Esophagus muscularis mucosa (tissue), 4 donors: ENCODE measurements at regions not wholly inside any gene's neighbourhood (a gene's known extent, or its start where the extent isn't known, plus 50 kb on each side); places are given as distances from the start of the nearest gene placed in this dataset.

Experiments
- DNase-seq: peaks from one replicate; pipeline ENCODE4 v3.0.0-alpha.2; 2017; ENCODE audit errors: extremely low spot score
- H3K27ac ChIP-seq, 4 donors: fragments of 200-600 bp; sonication (generic); replicated peaks in 1 of 4; 1 replicate in 3 of 4; 2 replicates in 1 of 4; pipeline ENCODE4 v1.5.1; 2016 to 2019; ENCODE audit warnings: mild to moderate bottlenecking in 1 of 4
- H3K27me3 ChIP-seq, 4 donors: fragments of 200-600 bp; sonication (generic); one replicate each; pipeline versions ENCODE4 v1.5.1 to v1.6.0; 2016 to 2019
- H3K36me3 ChIP-seq, 4 donors: fragments of 200-600 bp; sonication (generic); one replicate each; pipeline ENCODE4 v1.5.1; 2016 to 2019
- H3K4me1 ChIP-seq, 4 donors: fragments of 200-600 bp; sonication (generic); one replicate each; pipeline ENCODE4 v1.5.1; 2016 to 2019
- H3K4me3 ChIP-seq, 4 donors: fragments of 200-600 bp; sonication (generic); 1 replicate in 2 of 4; 2 replicates in 2 of 4; pipeline ENCODE4 v1.5.1; 2016 to 2019; ENCODE audit warnings: mild to moderate bottlenecking in 4 of 4, moderate library complexity in 1 of 4
- H3K9me3 ChIP-seq, 4 donors: fragments of 200-600 bp; sonication (generic); 1 replicate in 3 of 4; 2 replicates in 1 of 4; pipeline ENCODE4 v1.5.1; 2016 to 2019
- CTCF ChIP-seq, 3 experiments: fragments of 200-600 bp in 2 of 3; fragments of 450-650 bp in 1 of 3; sonication (generic) in 2 of 3; IDR thresholded peaks; one replicate each; pipeline ENCODE4 v1.5.1; 2017 to 2019; ENCODE audit warnings: antibody characterized with exemption in 3 of 3, mild to moderate bottlenecking in 2 of 3, moderate library complexity in 1 of 3
- EP300 ChIP-seq: sonication (generic); formaldehyde crosslinking; IDR thresholded peaks from one replicate; pipeline ENCODE4 v1.6.1; 2017; ENCODE audit warnings: antibody characterized with exemption
- POLR2A ChIP-seq: fragments of 450-650 bp; IDR thresholded peaks from one replicate; pipeline ENCODE4 v1.6.1; 2017; ENCODE audit warnings: antibody characterized with exemption, moderate library complexity, mild to moderate bottlenecking, low read depth
- POLR2AphosphoS5 ChIP-seq, 2 donors: sonication (generic); formaldehyde crosslinking; IDR thresholded peaks; one replicate each; pipeline ENCODE4 v1.6.1; 2017; ENCODE audit warnings: antibody characterized with exemption in 2 of 2
- WGBS: methylation state at CpG from one replicate; pipeline ENCODE4 v1.1.5; 2018; 5-methylcytosine and 5-hydroxymethylcytosine counted together
- intact Hi-C: fragments of 100-400 bp; cut with DNase I; formaldehyde crosslinking; loops from one replicate; pipeline ENCODE4 v1.15.1; 2023

- H3K4me3 ChIP-seq: no peak overlapping the region
- no peaks in the 10 kb centered on the region for H3K36me3 ChIP-seq
- H3K27ac ChIP-seq: no peak overlapping the region
- DNase-seq: no peak
- intact Hi-C loops: no loop called here
- H3K4me1 ChIP-seq: no peaks in the 10 kb centered on the region
- peaks cover 0 to 28% (median 14%) of the 10 kb centered on the region in 4 donors for H3K9me3 ChIP-seq
- peaks cover 0 to 27% (median 0%) of the 10 kb centered on the region in 4 donors for H3K27me3 ChIP-seq
- WGBS: 76% methylated on average over 3 of the region's 3 CpGs
- TF ChIP-seq CTCF (IDR thresholded peaks at IDR 0.05) (no peak), POLR2A (no peak), POLR2AphosphoS5 (IDR thresholded peaks at IDR 0.05) (no peak), EP300 (no peak)
Observed at GRCh38 chr22:48192920-48193319, 1430.5 kb downstream of the TBC1D22A start.

DNA sequence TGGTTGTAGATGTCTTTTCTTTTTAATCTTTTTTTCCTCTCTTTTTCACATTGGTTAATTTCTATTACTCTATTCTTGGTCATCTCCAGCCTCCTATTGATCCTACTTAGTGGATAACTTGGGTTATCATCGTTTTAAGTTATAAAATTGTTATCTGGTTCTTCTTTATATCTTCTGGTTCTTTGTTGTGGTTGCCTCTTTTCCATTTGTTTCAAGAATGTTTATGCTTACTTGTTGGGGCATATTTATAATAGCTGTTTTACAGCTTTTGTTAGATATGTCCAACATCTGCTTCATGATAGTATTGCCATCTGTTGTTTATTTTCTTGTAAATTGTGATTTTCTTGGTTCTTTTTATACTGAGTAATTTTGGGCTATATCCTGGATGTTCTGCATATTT is 1429.6 kb downstream of the TBC1D22A start:
- no peaks in the 10 kb centered on the region for H3K4me1 ChIP-seq
- no peak overlapping the region for H3K27ac ChIP-seq
- H3K36me3 ChIP-seq: no peaks in the 10 kb centered on the region
- DNase-seq: no peak
- H3K27me3 ChIP-seq: peaks cover 0 to 21% (median 0%) of the 10 kb centered on the region in 4 donors
- no peak overlapping the region for H3K4me3 ChIP-seq
- WGBS: 67% methylated on average over 1 of the region's 1 CpG
- intact Hi-C loops: no loop called here
- TF ChIP-seq EP300: no peak
- no peak for TF ChIP-seq POLR2A
- TF ChIP-seq CTCF (IDR thresholded peaks at IDR 0.05): no peak
- no peak for TF ChIP-seq POLR2AphosphoS5 (IDR thresholded peaks at IDR 0.05)
- peaks cover 0 to 28% (median 14%) of the 10 kb centered on the region in 4 donors for H3K9me3 ChIP-seq

DNA sequence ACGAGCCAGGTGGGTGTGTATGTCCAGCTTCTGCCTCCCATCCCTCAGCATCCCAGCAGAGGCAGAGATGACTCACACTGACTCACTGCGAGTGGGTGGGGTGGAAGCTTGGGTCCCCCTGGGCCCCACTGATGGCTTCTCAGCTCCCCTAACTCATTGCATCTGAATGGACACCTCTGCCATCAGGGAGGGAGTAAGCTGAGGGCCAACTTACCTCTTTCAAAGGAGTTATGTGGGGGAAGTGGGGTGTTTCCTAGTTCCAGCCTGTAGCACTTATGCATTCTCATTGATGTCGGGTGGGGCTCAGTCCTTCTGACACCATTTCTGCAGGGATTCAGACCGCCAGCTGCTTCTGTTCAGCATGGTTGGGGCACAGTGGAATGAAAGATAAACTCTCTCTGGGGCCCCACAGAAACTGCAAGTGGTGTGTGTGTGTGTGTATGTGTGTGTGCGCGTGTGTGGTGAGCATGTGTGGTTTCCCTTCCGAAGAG is 1425.8 kb downstream of the TBC1D22A start:
- DNase-seq: no peak
- intact Hi-C loops: loop anchor here (5.0 kb wide), 1 partner anchor 51 kb away; no protein-coding TSS in a partner anchor
- 48% methylated on average over 7 of the region's 7 CpGs for WGBS
- Histone ChIP-seq H3K9me3 (peaks cover 0 to 28% (median 14%) of the 10 kb centered on the region in 4 donors), H3K27me3 (peaks cover 0 to 4% (median 0%) of the 10 kb centered on the region in 4 donors), H3K36me3 (no peaks in the 10 kb centered on the region), H3K4me1 (no peaks in the 10 kb centered on the region), H3K27ac (no peak overlapping the region), H3K4me3 (no peak overlapping the region)
- no peak for TF ChIP-seq POLR2AphosphoS5 (IDR thresholded peaks at IDR 0.05)
- no peak for TF ChIP-seq POLR2A
- no peak for TF ChIP-seq CTCF (IDR thresholded peaks at IDR 0.05)
- no peak for TF ChIP-seq EP300

- Histone ChIP-seq H3K4me1 (no peaks in the 10 kb centered on the region), H3K9me3 (peaks cover 0 to 28% (median 14%) of the 10 kb centered on the region in 4 donors), H3K4me3 (no peak overlapping the region), H3K27ac (no peak overlapping the region), H3K27me3 (peaks cover 0 to 10% (median 0%) of the 10 kb centered on the region in 4 donors), H3K36me3 (no peaks in the 10 kb centered on the region)
- DNase-seq: no peak
- intact Hi-C loops: loop anchor here (5.0 kb wide), 1 partner anchor 50 kb away; no protein-coding TSS in a partner anchor
- 63% methylated on average over 7 of the region's 8 CpGs for WGBS
- TF ChIP-seq POLR2A: no peak
- TF ChIP-seq CTCF (IDR thresholded peaks at IDR 0.05): no peak
- TF ChIP-seq EP300: no peak
- no peak for TF ChIP-seq POLR2AphosphoS5 (IDR thresholded peaks at IDR 0.05)
Observed at GRCh38 chr22:48187356-48187755, 1424.9 kb downstream of the TBC1D22A start.
